ENCODE measurements at regions not wholly inside any gene's neighbourhood (a gene's known extent, or its start where the extent isn't known, plus 50 kb on each side); places are given as distances from the start of the nearest gene placed in this dataset.
A peak's percentile ranks its signal among the peaks of the same experiment; 100 is the strongest.

- no peak for TF ChIP-seq MYC (IDR thresholded peaks at IDR 0.05; ENCODE audit: low read depth, low read length)
- no peak for TF ChIP-seq CTCF (IDR thresholded peaks at IDR 0.05; ENCODE audit: low read depth, low read length)
- TF ChIP-seq, protein P1, sequence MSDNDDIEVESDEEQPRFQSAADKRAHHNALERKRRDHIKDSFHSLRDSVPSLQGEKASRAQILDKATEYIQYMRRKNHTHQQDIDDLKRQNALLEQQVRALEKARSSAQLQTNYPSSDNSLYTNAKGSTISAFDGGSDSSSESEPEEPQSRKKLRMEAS (IDR thresholded peaks at IDR 0.05; ENCODE audit: low read depth, low read length): no peak
- no peak for TF ChIP-seq POLR2A (IDR thresholded peaks at IDR 0.05; ENCODE audit: extremely low read depth, insufficient read length)
- H3K4me3 ChIP-seq (ENCODE audit: low read depth, low read length): no peak overlapping the region
- peak; percentile 58 for DNase-seq (ENCODE audit: low read depth)
These were observed 206.5 kb downstream of the BCAT1 start for GRCh38 chr12:24742378-24742777.

- TF ChIP-seq, protein P1 (IDR thresholded peaks at IDR 0.05; ENCODE audit: low read depth, low read length): no peak
- TF ChIP-seq CTCF (IDR thresholded peaks at IDR 0.05; ENCODE audit: low read depth, low read length): no peak
- TF ChIP-seq POLR2A (IDR thresholded peaks at IDR 0.05; ENCODE audit: extremely low read depth, insufficient read length): no peak
- TF ChIP-seq MYC (IDR thresholded peaks at IDR 0.05; ENCODE audit: low read depth, low read length): no peak
- DNase-seq (ENCODE audit: low read depth): no peak
- H3K4me3 ChIP-seq (ENCODE audit: low read depth, low read length): no peak overlapping the region
These were observed 207.7 kb downstream of the BCAT1 start for GRCh38 chr12:24741216-24741615.

GRCh38 chr12:24739106-24739779, 209.7 kb downstream of the BCAT1 start:
- DNase-seq (ENCODE audit: low read depth): no peak
- TF ChIP-seq, protein P1 (IDR thresholded peaks at IDR 0.05; ENCODE audit: low read depth, low read length): no peak
- TF ChIP-seq MYC (IDR thresholded peaks at IDR 0.05; ENCODE audit: low read depth, low read length) (no peak), POLR2A (IDR thresholded peaks at IDR 0.05; ENCODE audit: extremely low read depth, insufficient read length) (no peak), CTCF (IDR thresholded peaks at IDR 0.05; ENCODE audit: low read depth, low read length) (no peak)
- no peak overlapping the region for H3K4me3 ChIP-seq (ENCODE audit: low read depth, low read length)

DNA sequence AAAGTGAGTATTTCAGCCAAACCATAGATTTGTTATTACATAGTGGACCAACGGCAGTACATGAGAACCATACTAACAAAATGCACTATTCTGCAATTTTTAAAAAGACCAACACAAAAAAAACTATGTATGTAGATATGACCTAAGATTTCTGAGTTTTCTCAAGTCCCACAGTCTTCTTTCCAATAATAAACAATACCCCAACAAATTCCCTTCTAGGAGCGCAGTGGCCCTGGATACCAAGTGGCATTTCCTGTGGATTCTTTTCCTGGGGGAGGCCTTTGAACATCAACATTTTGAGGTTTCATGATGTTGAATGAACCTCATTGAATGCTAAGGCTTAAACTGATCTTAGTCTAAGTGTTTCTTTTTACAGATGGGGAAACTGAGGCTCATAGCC, 210.5 kb downstream of the BCAT1 start:
- TF ChIP-seq CTCF (IDR thresholded peaks at IDR 0.05; ENCODE audit: low read depth, low read length): no peak
- TF ChIP-seq MYC (IDR thresholded peaks at IDR 0.05; ENCODE audit: low read depth, low read length): no peak
- TF ChIP-seq, protein P1 (IDR thresholded peaks at IDR 0.05; ENCODE audit: low read depth, low read length): no peak
- no peak overlapping the region for H3K4me3 ChIP-seq (ENCODE audit: low read depth, low read length)
- DNase-seq (ENCODE audit: low read depth): no peak

GRCh38 chr12:24731596-24731995, 217.3 kb downstream of the BCAT1 start:
- TF ChIP-seq, protein P1 (IDR thresholded peaks at IDR 0.05; ENCODE audit: low read depth, low read length): no peak
- no peak for TF ChIP-seq CTCF (IDR thresholded peaks at IDR 0.05; ENCODE audit: low read depth, low read length)
- no peak for TF ChIP-seq MYC (IDR thresholded peaks at IDR 0.05; ENCODE audit: low read depth, low read length)
- TF ChIP-seq POLR2A (IDR thresholded peaks at IDR 0.05; ENCODE audit: extremely low read depth, insufficient read length): no peak
- DNase-seq (ENCODE audit: low read depth): no peak
- no peak overlapping the region for H3K4me3 ChIP-seq (ENCODE audit: low read depth, low read length)

Data from NB4 (cell line).